ENCODE measurements at regions not wholly inside any gene's neighbourhood (a gene's known extent, or its start where the extent isn't known, plus 50 kb on each side); places are given as distances from the start of the nearest gene placed in this dataset.

DNA sequence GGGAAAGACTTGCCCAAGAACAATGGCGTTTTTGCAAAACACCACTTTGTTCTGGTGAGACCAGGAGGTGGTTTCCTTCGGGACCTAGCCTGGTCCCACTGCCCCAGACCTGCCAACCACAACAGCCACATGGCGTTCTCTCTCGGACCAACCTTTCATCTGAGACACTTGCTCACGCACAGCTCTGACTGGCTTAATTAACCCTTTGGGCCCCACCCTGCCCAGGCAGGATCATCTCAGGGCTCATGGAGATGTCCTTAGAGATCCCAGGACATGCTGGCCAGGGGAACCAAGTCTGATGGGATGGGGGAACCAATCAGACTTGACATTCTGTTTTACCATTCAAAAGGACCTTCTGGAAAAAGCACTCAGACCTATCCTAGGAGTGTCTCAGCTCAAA is 97.8 kb upstream of the SLC2A1 start:
- intact Hi-C loops (cut with micrococcal nuclease) = no loop called here
- CTCF ChIA-PET = interaction anchor here (1.4 kb wide), 1 partner anchor 17 kb away, joined by 3 read pairs; no protein-coding TSS in a partner anchor
- no peak for ATAC-seq

DNA sequence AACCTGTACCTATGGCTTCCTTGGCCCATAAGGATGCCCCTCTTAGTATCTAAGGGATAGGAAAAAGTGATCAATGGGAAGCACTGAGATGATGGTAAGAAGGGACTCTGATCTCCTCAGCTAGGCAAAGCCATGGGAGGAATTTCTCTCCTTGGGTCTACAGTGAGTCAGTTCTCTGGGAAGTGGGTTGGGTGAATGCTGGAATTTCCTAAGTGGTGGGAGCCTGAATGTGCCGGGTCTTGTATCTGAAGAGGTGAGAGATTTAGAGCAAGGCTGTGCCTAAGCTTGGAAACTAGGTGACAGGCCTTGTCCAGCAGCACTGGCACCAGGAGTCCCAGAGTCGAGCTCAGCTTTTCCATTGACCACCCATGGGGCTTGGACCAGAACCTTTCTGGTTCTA is 96.3 kb upstream of the SLC2A1 start:
- ChIA-PET POLR2A (no interaction called here), CTCF (no interaction called here)
- Mint-ChIP-seq H3K4me3 (no peak overlapping the region), H3K4me1 (peaks cover 5 to 24% (median 12%) of the 10 kb centered on the region in 7 donors), H3K27ac (no peak overlapping the region), H3K36me3 (peaks cover 0 to 6% (median 0%) of the 10 kb centered on the region in 5 donors), H3K27me3 (peaks cover 0 to 11% (median under 1%) of the 10 kb centered on the region in 5 donors), H3K9me3 (peaks cover 0 to 6% (median 0%) of the 10 kb centered on the region in 11 donors)
- H3K9me3 ChIP-seq (ENCODE audit: control insufficient read depth in 2 of 3, low read length in 3 of 3) = no peaks in the 10 kb centered on the region
- DNase-seq (no peak), ATAC-seq (no peak)
- intact Hi-C loops (cut with micrococcal nuclease) = no loop called here
- H3K4me3 ChIP-seq (ENCODE audit: low read length) = no peak overlapping the region
- no peaks in the 10 kb centered on the region for H3K36me3 ChIP-seq (ENCODE audit: control insufficient read depth in 2 of 3, insufficient read depth in 3 of 3, low read length in 3 of 3)
- no peak overlapping the region for H3K27ac ChIP-seq (ENCODE audit: low read depth, low read length)
- H3K27me3 ChIP-seq (ENCODE audit: control insufficient read depth in 2 of 2, insufficient read depth in 2 of 2, low read length in 2 of 2) = no peaks in the 10 kb centered on the region
- H3K4me1 ChIP-seq (ENCODE audit: control insufficient read depth in 2 of 2, insufficient read depth in 2 of 2, low read length in 2 of 2) = no peaks in the 10 kb centered on the region

More for the DNA sequence above, 97.8 kb upstream of the SLC2A1 start:
- H3K27ac ChIP-seq (ENCODE audit: low read depth, low read length) = no peak overlapping the region
- Mint-ChIP-seq H3K4me3 (no peak overlapping the region), H3K9me3 (peaks cover 0 to 6% (median 0%) of the 10 kb centered on the region in 11 donors), H3K4me1 (peaks cover 5 to 27% (median 12%) of the 10 kb centered on the region in 7 donors), H3K27ac (no peak overlapping the region), H3K27me3 (peaks cover 0 to 7% (median 4%) of the 10 kb centered on the region in 5 donors), H3K36me3 (peaks cover 0 to 6% (median 0%) of the 10 kb centered on the region in 5 donors)
- no peaks in the 10 kb centered on the region for H3K27me3 ChIP-seq (ENCODE audit: control insufficient read depth in 2 of 2, insufficient read depth in 2 of 2, low read length in 2 of 2)
- no peaks in the 10 kb centered on the region for H3K4me1 ChIP-seq (ENCODE audit: control insufficient read depth in 2 of 2, insufficient read depth in 2 of 2, low read length in 2 of 2)
- H3K36me3 ChIP-seq (ENCODE audit: control insufficient read depth in 2 of 3, insufficient read depth in 3 of 3, low read length in 3 of 3) = no peaks in the 10 kb centered on the region
- no peak overlapping the region for H3K4me3 ChIP-seq (ENCODE audit: low read length)
- no peak for DNase-seq
- H3K9me3 ChIP-seq (ENCODE audit: control insufficient read depth in 2 of 3, low read length in 3 of 3) = no peaks in the 10 kb centered on the region
- POLR2A ChIA-PET = no interaction called here

DNA sequence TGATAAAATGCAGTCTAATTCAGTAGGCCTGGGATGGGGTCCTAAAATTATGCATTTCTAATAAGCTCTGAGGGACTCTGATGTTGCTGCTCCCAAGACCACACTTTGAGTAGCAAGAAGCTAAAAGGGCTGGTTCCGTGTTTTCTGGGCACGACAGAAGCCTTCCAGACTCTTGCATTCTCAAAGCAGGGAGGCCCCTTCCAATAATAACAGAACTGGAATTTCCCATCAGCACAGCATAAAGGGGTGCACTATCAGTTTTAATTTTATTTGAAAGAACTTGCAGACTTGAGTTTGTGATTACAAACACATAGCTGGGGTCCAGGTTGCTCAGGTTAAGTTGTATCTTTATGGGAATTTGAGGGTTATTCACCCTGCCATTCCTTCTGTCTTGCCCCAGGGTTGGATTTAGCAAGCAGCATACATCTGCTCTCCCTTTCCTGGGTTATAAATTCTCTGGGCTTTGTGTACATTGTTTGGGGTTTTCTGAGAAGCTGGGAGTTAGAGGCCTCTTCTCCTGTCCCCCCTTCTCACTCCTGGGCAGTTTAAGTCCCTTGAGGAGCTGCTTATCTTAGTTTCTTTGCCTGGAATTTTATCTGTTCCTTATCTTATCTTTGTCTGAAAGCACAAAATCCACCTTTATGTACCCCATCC is 94.2 kb upstream of the SLC2A1 start:
- Mint-ChIP-seq H3K36me3 (peaks cover 0 to 6% (median 0%) of the 10 kb centered on the region in 5 donors), H3K9me3 (peaks cover 0 to 6% (median 0%) of the 10 kb centered on the region in 11 donors), H3K27me3 (peaks cover 0 to 15% (median 0%) of the 10 kb centered on the region in 5 donors), H3K27ac (peak overlapping the region in 2 of 9 donors; percentile 9 to 41), H3K4me1 (peaks cover 2 to 17% (median 6%) of the 10 kb centered on the region in 7 donors), H3K4me3 (no peak overlapping the region)
- H3K4me1 ChIP-seq (ENCODE audit: control insufficient read depth in 2 of 2, insufficient read depth in 2 of 2, low read length in 2 of 2) = no peaks in the 10 kb centered on the region
- ChIA-PET POLR2A (no interaction called here), CTCF (no interaction called here)
- H3K9me3 ChIP-seq (ENCODE audit: control insufficient read depth in 2 of 3, low read length in 3 of 3) = no peaks in the 10 kb centered on the region
- no peak for DNase-seq
- no peak overlapping the region for H3K27ac ChIP-seq (ENCODE audit: low read depth, low read length)
- H3K27me3 ChIP-seq (ENCODE audit: control insufficient read depth in 2 of 2, insufficient read depth in 2 of 2, low read length in 2 of 2) = no peaks in the 10 kb centered on the region
- H3K36me3 ChIP-seq (ENCODE audit: control insufficient read depth in 2 of 3, insufficient read depth in 3 of 3, low read length in 3 of 3) = no peaks in the 10 kb centered on the region
- intact Hi-C loops (cut with micrococcal nuclease) = no loop called here
- H3K4me3 ChIP-seq (ENCODE audit: low read length) = no peak overlapping the region
- no peak for ATAC-seq

DNA sequence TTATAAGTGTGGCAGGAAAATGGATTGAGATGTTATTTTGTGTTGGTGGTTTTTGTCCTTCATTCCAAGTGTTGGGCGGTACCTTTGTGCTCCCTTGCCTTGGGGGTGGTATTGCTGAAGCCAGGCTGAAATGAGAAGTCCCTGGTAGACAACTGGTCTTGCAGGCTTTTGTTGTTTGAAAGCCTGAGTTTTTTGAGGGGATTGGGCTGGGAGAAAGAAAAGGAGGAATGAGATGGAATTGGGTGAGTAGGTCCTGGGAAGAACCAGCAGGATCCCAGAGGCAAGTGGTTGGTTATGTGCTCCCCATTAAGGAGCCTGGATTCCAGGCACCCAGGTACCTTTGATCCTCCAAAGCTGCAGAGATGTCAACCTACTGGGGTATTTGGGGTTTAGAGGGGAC is 93.7 kb upstream of the SLC2A1 start:
- Histone ChIP-seq H3K27me3 (ENCODE audit: control insufficient read depth in 2 of 2, insufficient read depth in 2 of 2, low read length in 2 of 2) (no peaks in the 10 kb centered on the region), H3K9me3 (ENCODE audit: control insufficient read depth in 2 of 3, low read length in 3 of 3) (no peaks in the 10 kb centered on the region), H3K36me3 (ENCODE audit: control insufficient read depth in 2 of 3, insufficient read depth in 3 of 3, low read length in 3 of 3) (no peaks in the 10 kb centered on the region), H3K4me1 (ENCODE audit: control insufficient read depth in 2 of 2, insufficient read depth in 2 of 2, low read length in 2 of 2) (no peaks in the 10 kb centered on the region), H3K4me3 (ENCODE audit: low read length) (no peak overlapping the region), H3K27ac (ENCODE audit: low read depth, low read length) (no peak overlapping the region)
- Mint-ChIP-seq H3K36me3 (peaks cover 0 to under 1% (median 0%) of the 10 kb centered on the region in 5 donors), H3K4me1 (peaks cover 0 to 11% (median 1%) of the 10 kb centered on the region in 7 donors), H3K9me3 (peaks cover 0 to under 1% (median 0%) of the 10 kb centered on the region in 11 donors), H3K27me3 (peaks cover 0 to 15% (median 0%) of the 10 kb centered on the region in 5 donors), H3K4me3 (no peak overlapping the region), H3K27ac (no peak overlapping the region)
- intact Hi-C loops (cut with micrococcal nuclease) = no loop called here
- ChIA-PET CTCF (no interaction called here), POLR2A (no interaction called here)
- DNase-seq = no peak
- no peak for ATAC-seq

DNA sequence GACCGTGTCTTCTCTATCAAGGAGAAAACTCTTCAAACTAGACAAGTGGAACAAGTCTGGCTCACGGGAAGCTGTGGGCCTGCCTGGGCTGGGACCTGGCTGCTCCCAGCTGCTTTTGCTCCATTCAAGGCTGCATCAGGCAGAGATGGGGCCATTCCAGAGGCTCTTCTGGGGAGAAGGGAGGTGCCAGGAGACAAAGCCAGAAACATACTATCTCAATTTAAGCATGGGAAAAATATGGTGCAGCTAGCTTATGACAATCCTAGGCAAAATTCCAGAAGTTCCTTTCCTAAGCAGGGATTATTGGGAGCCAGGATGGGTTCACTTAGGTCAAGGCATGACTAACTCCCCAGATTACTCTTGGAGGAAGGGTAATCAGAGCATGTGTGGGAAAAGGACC is 90.8 kb upstream of the SLC2A1 start:
- H3K4me3 Mint-ChIP-seq = no peak overlapping the region
- H3K27me3 Mint-ChIP-seq = peaks cover 0 to 13% (median 0%) of the 10 kb centered on the region in 5 donors
- H3K9me3 Mint-ChIP-seq = no peaks in the 10 kb centered on the region
- no peak for DNase-seq
- ChIA-PET POLR2A (interaction anchor here (0.9 kb wide), 1 partner anchor 125 kb away, joined by 3 read pairs; no protein-coding TSS in a partner anchor), CTCF (interaction anchor here (0.6 to 0.9 kb wide), 2 partner anchors 15 to 592 kb away, joined by 3 read pairs; no protein-coding TSS in a partner anchor)
- no peaks in the 10 kb centered on the region for H3K36me3 Mint-ChIP-seq
- H3K4me1 Mint-ChIP-seq = peaks cover 0 to 11% (median 0%) of the 10 kb centered on the region in 7 donors
- Histone ChIP-seq H3K27ac (ENCODE audit: low read depth, low read length) (no peak overlapping the region), H3K9me3 (ENCODE audit: control insufficient read depth in 2 of 3, low read length in 3 of 3) (no peaks in the 10 kb centered on the region), H3K4me1 (ENCODE audit: control insufficient read depth in 2 of 2, insufficient read depth in 2 of 2, low read length in 2 of 2) (no peaks in the 10 kb centered on the region), H3K36me3 (ENCODE audit: control insufficient read depth in 2 of 3, insufficient read depth in 3 of 3, low read length in 3 of 3) (no peaks in the 10 kb centered on the region), H3K27me3 (ENCODE audit: control insufficient read depth in 2 of 2, insufficient read depth in 2 of 2, low read length in 2 of 2) (no peaks in the 10 kb centered on the region), H3K4me3 (ENCODE audit: low read length) (no peak overlapping the region)
- intact Hi-C loops (cut with micrococcal nuclease) = no loop called here
- ATAC-seq = no peak
- no peak overlapping the region for H3K27ac Mint-ChIP-seq

DNA sequence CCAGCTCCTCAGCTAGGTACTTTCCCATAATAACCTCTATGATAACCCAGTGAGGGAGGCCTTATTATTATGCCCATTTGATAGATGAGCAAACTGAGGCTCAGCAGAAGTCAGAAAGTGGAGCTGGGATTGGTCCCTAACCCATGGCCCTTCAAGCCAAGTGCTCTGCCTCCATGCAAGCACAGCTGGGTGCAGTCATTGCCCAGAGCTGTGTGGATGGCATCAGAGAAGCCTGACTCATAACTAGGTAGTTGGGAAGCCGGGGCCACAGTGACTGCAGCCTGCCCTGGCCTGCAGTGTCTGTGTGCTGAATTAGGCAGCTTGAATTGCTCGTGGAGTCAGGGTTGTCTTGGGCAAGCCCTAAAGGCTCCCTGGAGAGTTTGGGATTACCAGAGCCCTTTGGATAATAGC is 89.9 kb upstream of the SLC2A1 start:
- no peaks in the 10 kb centered on the region for H3K27me3 ChIP-seq (ENCODE audit: control insufficient read depth in 2 of 2, insufficient read depth in 2 of 2, low read length in 2 of 2)
- DNase-seq (no peak), ATAC-seq (no peak)
- ChIA-PET CTCF (no interaction called here), POLR2A (interaction anchor here (0.5 kb wide), 1 partner anchor 695 kb away, joined by 3 read pairs; no protein-coding TSS in a partner anchor)
- peaks cover 0 to 11% (median 0%) of the 10 kb centered on the region in 7 donors for H3K4me1 Mint-ChIP-seq
- H3K36me3 Mint-ChIP-seq = no peaks in the 10 kb centered on the region
- no peaks in the 10 kb centered on the region for H3K4me1 ChIP-seq (ENCODE audit: control insufficient read depth in 2 of 2, insufficient read depth in 2 of 2, low read length in 2 of 2)
- H3K4me3 ChIP-seq (ENCODE audit: low read length) = no peak overlapping the region
- H3K36me3 ChIP-seq (ENCODE audit: control insufficient read depth in 2 of 3, insufficient read depth in 3 of 3, low read length in 3 of 3) = no peaks in the 10 kb centered on the region
- H3K9me3 Mint-ChIP-seq = no peaks in the 10 kb centered on the region
- H3K27me3 Mint-ChIP-seq = peaks cover 0 to 13% (median 0%) of the 10 kb centered on the region in 5 donors
- H3K9me3 ChIP-seq (ENCODE audit: control insufficient read depth in 2 of 3, low read length in 3 of 3) = no peaks in the 10 kb centered on the region
- H3K27ac ChIP-seq (ENCODE audit: low read depth, low read length) = no peak overlapping the region
- intact Hi-C loops (cut with micrococcal nuclease) = no loop called here
- H3K27ac Mint-ChIP-seq = peak overlapping the region in 1 of 9 donors; percentile 39
- H3K4me3 Mint-ChIP-seq = no peak overlapping the region

DNA sequence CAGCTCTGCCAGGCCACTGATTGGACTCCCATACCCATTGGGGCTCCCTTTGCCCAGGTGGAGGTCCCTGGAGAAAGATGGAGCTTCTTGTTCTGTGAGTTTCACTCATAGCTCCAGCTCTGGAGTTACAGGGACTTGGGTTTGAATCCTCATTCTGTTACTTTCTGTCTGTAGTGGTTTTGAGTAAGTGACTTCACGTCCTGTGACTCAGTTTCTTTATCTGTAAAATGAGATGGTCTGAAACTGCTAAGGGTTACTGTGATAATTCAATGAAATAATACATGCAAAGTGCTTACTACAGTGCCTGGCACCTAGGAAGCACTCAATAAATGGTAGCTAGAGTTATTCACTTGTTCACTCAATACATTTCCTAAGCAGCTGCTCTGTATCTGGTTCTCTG is 88.5 kb upstream of the SLC2A1 start:
- ChIA-PET CTCF (interaction anchor here (1.1 kb wide), 1 partner anchor 133 kb away, joined by 3 read pairs; no protein-coding TSS in a partner anchor), POLR2A (no interaction called here)
- intact Hi-C loops (cut with micrococcal nuclease) = no loop called here
- H3K4me1 ChIP-seq (ENCODE audit: control insufficient read depth in 2 of 2, insufficient read depth in 2 of 2, low read length in 2 of 2) = no peaks in the 10 kb centered on the region
- no peak overlapping the region for H3K27ac Mint-ChIP-seq
- peaks cover 0 to 15% (median 5%) of the 10 kb centered on the region in 7 donors for H3K4me1 Mint-ChIP-seq
- no peak overlapping the region for H3K4me3 ChIP-seq (ENCODE audit: low read length)
- H3K36me3 Mint-ChIP-seq = no peaks in the 10 kb centered on the region
- no peaks in the 10 kb centered on the region for H3K9me3 ChIP-seq (ENCODE audit: control insufficient read depth in 2 of 3, low read length in 3 of 3)
- H3K27ac ChIP-seq (ENCODE audit: low read depth, low read length) = no peak overlapping the region
- H3K4me3 Mint-ChIP-seq = no peak overlapping the region
- H3K9me3 Mint-ChIP-seq = no peaks in the 10 kb centered on the region
- no peak for DNase-seq
- no peaks in the 10 kb centered on the region for H3K36me3 ChIP-seq (ENCODE audit: control insufficient read depth in 2 of 3, insufficient read depth in 3 of 3, low read length in 3 of 3)
- H3K27me3 ChIP-seq (ENCODE audit: control insufficient read depth in 2 of 2, insufficient read depth in 2 of 2, low read length in 2 of 2) = no peaks in the 10 kb centered on the region
- no peak for ATAC-seq
- peaks cover 0 to 13% (median 0%) of the 10 kb centered on the region in 5 donors for H3K27me3 Mint-ChIP-seq

Data from naive thymus-derived CD4-positive, alpha-beta T cell (primary cell).